ENCODE measurements at regions not wholly inside any gene's neighbourhood (a gene's known extent, or its start where the extent isn't known, plus 50 kb on each side); places are given as distances from the start of the nearest gene placed in this dataset.

DNA sequence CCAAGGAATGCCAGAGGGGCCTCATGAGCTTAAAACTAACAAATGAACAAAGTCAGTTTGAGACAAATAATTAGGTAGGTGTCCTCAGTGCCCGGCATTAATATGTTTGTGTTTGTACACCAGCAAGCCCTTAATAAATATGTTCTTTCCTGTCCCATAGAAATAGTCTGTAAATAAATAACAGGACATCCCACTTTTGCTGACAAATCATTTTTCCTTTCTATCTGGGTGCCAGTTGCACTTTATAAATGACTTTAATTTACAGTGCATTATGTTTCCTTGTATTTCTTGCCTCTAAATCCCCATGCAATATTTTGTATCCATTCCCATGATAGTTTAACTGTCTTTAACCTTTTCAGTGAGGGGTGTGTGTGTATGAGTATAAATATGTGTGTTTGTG, 170.3 kb downstream of the CBLN1 start:
- H3K27ac Mint-ChIP-seq, result no peak overlapping the region
- DNase-seq, result no peak
- H3K27me3 Mint-ChIP-seq, result no peaks in the 10 kb centered on the region
- no peaks in the 10 kb centered on the region for H3K4me1 Mint-ChIP-seq
- peaks cover 7% of the 10 kb centered on the region for H3K9me3 Mint-ChIP-seq
- CTCF ChIA-PET, result no interaction called here
- POLR2A ChIA-PET, result no interaction called here
- no peak overlapping the region for H3K4me3 Mint-ChIP-seq
- H3K36me3 Mint-ChIP-seq (ENCODE audit: low read depth), result no peaks in the 10 kb centered on the region

DNA sequence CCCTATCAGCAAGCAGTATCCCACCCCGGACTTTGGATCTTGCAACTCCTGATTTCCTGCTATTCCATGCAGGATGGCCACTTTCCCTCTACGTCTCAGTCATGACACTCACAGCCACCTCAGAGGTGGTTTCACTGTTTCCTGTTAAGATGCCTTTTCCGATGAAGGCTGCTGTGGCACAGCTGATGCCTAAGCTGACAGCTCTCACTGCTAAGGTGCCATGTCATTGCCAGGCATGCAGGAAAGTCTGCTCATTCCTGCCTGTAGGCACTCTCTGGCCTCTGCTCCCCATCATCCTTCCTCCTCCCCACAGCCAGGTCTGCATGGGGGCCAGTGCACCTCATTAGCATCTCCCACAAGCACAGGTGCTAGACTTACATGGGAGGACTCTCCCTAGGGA, 173.0 kb downstream of the CBLN1 start:
- ChIA-PET CTCF (no interaction called here), POLR2A (no interaction called here)
- H3K27ac Mint-ChIP-seq, result no peak overlapping the region
- H3K4me3 Mint-ChIP-seq, result no peak overlapping the region
- no peaks in the 10 kb centered on the region for H3K27me3 Mint-ChIP-seq
- peaks cover 9% of the 10 kb centered on the region for H3K9me3 Mint-ChIP-seq
- H3K36me3 Mint-ChIP-seq (ENCODE audit: low read depth), result no peaks in the 10 kb centered on the region
- H3K4me1 Mint-ChIP-seq, result no peaks in the 10 kb centered on the region
- no peak for DNase-seq

- H3K27ac Mint-ChIP-seq, result no peak overlapping the region
- POLR2A ChIA-PET, result no interaction called here
- no peak for DNase-seq
- H3K4me1 Mint-ChIP-seq, result no peaks in the 10 kb centered on the region
- CTCF ChIA-PET, result no interaction called here
- no peaks in the 10 kb centered on the region for H3K36me3 Mint-ChIP-seq (ENCODE audit: low read depth)
- H3K9me3 Mint-ChIP-seq, result peaks cover 7% of the 10 kb centered on the region
- H3K27me3 Mint-ChIP-seq, result no peaks in the 10 kb centered on the region
- H3K4me3 Mint-ChIP-seq, result no peak overlapping the region
These were observed 178.3 kb downstream of the CBLN1 start for GRCh38 chr16:49103298-49103697.

DNA sequence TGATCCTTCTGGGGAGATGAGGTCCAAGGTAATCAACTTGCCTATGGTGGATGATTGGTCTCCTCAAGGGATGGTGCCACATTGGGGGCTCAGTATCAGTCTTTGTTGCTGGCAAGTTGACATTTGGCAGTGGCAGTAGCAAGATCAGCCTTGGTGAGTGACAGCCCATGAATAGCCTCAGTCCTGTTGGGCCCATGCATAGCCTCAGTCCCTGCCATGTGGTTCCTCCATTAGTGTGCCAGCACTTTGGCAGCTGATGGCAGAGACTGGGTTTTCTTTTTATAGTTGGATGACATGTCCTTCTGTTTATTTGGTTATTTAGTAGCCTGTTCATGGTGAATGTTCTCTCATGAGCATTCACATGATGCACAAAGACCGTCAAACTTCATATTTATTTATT, 179.6 kb downstream of the CBLN1 start:
- Mint-ChIP-seq H3K27me3 (no peaks in the 10 kb centered on the region), H3K36me3 (ENCODE audit: low read depth) (no peaks in the 10 kb centered on the region), H3K4me1 (no peaks in the 10 kb centered on the region), H3K9me3 (peaks cover 7% of the 10 kb centered on the region), H3K4me3 (no peak overlapping the region), H3K27ac (no peak overlapping the region)
- DNase-seq, result no peak
- ChIA-PET CTCF (no interaction called here), POLR2A (no interaction called here)

DNA sequence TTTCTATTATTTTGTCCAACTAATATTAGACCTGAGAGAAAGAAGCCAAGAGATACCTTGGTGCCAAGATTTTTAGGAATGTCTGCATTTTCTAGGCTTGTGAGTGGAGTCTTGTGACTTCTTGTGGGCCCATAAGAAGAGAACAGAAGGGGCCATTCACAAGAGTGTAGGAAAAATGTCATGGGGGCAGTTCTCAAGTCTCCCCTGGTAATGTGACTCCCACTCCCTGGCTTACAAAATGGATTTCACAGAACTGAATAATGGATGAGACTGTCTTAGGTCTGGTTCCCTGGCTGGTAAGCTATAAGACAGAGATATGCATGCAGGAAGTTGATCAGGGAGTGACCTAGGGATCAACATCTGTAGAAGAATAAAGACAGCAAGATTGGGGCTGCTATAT, 181.3 kb downstream of the CBLN1 start:
- ChIA-PET POLR2A (no interaction called here), CTCF (no interaction called here)
- Mint-ChIP-seq H3K36me3 (ENCODE audit: low read depth) (no peaks in the 10 kb centered on the region), H3K27ac (no peak overlapping the region), H3K4me1 (no peaks in the 10 kb centered on the region), H3K4me3 (no peak overlapping the region), H3K27me3 (no peaks in the 10 kb centered on the region), H3K9me3 (peaks cover 7% of the 10 kb centered on the region)
- no peak for DNase-seq

- H3K36me3 Mint-ChIP-seq (ENCODE audit: low read depth), result no peaks in the 10 kb centered on the region
- DNase-seq, result no peak
- no peaks in the 10 kb centered on the region for H3K4me1 Mint-ChIP-seq
- peaks cover 2% of the 10 kb centered on the region for H3K9me3 Mint-ChIP-seq
- CTCF ChIA-PET, result no interaction called here
- no peak overlapping the region for H3K27ac Mint-ChIP-seq
- no peaks in the 10 kb centered on the region for H3K27me3 Mint-ChIP-seq
- no peak overlapping the region for H3K4me3 Mint-ChIP-seq
- POLR2A ChIA-PET, result no interaction called here
These were observed 183.7 kb downstream of the CBLN1 start for GRCh38 chr16:49097964-49098363.

DNA sequence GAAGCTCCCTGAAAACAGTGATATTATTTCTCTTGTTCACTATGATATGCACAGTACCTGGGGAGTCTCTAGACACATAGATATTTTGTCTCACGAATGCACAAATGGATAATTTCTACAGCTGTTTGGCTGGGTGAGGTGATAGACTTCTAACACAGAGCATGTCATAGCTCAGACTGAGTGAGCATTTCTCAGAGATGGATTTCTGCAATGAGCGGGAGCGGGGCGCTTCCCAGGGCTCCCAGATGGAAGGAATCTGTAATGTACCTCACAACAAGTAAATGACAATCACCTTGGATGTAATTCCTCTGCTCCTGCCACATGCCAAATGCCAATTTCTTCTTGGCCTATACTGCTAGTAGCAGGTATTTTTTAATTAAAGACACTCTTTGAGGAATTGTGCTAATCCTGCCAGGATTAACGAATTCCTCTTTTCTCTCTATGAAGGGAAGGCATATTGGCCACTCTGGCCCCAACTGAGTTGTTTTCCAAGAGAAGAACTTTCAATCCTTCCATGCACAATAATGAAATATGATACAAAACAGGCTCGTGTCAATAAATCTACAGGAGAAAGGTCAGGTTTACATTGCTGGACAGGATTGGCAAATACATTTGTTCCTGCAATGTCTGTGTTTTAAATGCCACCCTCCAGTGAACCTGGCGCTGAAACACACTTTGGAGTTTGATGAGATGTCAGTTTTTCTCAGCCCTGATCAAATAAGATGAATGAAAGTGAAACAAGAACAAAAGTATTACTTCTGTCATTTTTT, 185.3 kb downstream of the CBLN1 start:
- no peak overlapping the region for H3K4me3 Mint-ChIP-seq
- CTCF ChIA-PET, result no interaction called here
- no peaks in the 10 kb centered on the region for H3K27me3 Mint-ChIP-seq
- H3K4me1 Mint-ChIP-seq, result no peaks in the 10 kb centered on the region
- no peak for DNase-seq
- H3K27ac Mint-ChIP-seq, result no peak overlapping the region
- POLR2A ChIA-PET, result no interaction called here
- peaks cover 2% of the 10 kb centered on the region for H3K9me3 Mint-ChIP-seq
- H3K36me3 Mint-ChIP-seq (ENCODE audit: low read depth), result no peaks in the 10 kb centered on the region

DNA sequence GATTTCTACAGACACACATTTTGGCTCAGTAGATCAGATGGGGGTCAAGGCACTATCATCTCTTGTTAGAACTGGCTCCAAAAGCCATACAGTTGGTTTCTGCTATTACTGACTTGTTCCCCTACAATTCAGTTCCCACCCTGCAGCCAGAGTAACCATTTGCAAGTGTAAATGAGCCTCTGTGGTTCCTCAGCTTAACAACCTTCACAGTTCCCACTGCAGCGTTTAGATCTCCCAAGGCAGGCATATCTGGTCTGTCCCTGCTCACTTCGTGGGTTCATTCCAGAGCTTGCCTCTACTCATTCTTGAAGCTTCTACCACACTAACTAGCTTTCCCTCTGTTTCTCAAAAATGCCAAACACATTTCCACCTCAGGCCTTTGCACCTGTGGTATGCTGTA, 186.1 kb downstream of the CBLN1 start:
- no peaks in the 10 kb centered on the region for H3K27me3 Mint-ChIP-seq
- no peak for DNase-seq
- no peak overlapping the region for H3K4me3 Mint-ChIP-seq
- CTCF ChIA-PET, result no interaction called here
- no peaks in the 10 kb centered on the region for H3K9me3 Mint-ChIP-seq
- H3K36me3 Mint-ChIP-seq (ENCODE audit: low read depth), result no peaks in the 10 kb centered on the region
- H3K4me1 Mint-ChIP-seq, result no peaks in the 10 kb centered on the region
- no peak overlapping the region for H3K27ac Mint-ChIP-seq
- POLR2A ChIA-PET, result no interaction called here

DNA sequence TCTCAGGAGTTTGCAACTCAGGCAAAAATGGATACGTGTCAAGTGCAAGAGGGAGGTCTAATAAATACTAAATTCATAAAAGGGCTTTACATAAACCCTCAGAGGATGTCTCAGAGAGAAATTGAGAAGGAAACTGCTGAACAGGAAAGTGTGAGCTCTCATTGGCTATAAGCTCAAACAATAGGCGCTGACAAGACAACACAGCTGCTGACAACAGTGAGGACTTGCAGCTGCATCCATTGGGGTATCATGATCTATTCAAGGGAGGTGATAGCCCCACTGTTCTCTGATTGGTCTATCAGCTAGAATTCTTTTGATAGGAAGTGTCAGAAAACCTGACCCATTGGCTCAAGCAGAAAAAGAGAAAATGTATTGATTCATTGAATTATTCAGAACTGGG, 187.2 kb downstream of the CBLN1 start:
- no peaks in the 10 kb centered on the region for H3K27me3 Mint-ChIP-seq
- CTCF ChIA-PET, result no interaction called here

DNA sequence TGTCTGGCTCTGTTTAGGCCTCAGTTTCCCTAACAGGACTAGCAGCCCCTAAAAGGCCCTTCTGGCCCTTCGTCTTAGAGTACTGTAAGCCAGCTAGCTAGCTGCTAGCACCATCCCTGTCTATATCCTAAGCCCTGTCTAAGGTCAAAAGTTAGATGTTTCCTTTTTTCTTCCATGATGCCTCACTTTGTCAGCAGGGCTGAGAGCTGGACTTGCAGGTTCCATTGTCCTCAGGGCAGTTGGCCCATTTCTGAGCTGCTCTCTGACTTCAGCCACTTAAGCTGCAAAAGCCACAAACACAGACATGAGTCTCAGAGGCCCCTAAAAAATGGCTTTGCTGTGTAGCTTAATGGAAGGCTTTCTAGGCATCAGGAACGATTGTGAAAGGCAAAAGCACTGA, 187.7 kb downstream of the CBLN1 start:
- H3K9me3 Mint-ChIP-seq, result no peaks in the 10 kb centered on the region
- no peaks in the 10 kb centered on the region for H3K27me3 Mint-ChIP-seq
- H3K4me3 Mint-ChIP-seq, result no peak overlapping the region
- POLR2A ChIA-PET, result no interaction called here
- H3K4me1 Mint-ChIP-seq, result no peaks in the 10 kb centered on the region
- CTCF ChIA-PET, result no interaction called here
- no peak for DNase-seq
- H3K27ac Mint-ChIP-seq, result no peak overlapping the region
- H3K36me3 Mint-ChIP-seq (ENCODE audit: low read depth), result no peaks in the 10 kb centered on the region

More for the DNA sequence above, 187.2 kb downstream of the CBLN1 start:
- H3K9me3 Mint-ChIP-seq, result no peaks in the 10 kb centered on the region
- POLR2A ChIA-PET, result no interaction called here
- no peak for DNase-seq
- no peaks in the 10 kb centered on the region for H3K4me1 Mint-ChIP-seq
- H3K36me3 Mint-ChIP-seq (ENCODE audit: low read depth), result no peaks in the 10 kb centered on the region
- H3K27ac Mint-ChIP-seq, result no peak overlapping the region
- H3K4me3 Mint-ChIP-seq, result no peak overlapping the region

- Mint-ChIP-seq H3K27me3 (no peaks in the 10 kb centered on the region), H3K4me3 (no peak overlapping the region), H3K4me1 (no peaks in the 10 kb centered on the region), H3K27ac (no peak overlapping the region), H3K36me3 (ENCODE audit: low read depth) (no peaks in the 10 kb centered on the region), H3K9me3 (no peaks in the 10 kb centered on the region)
- DNase-seq, result no peak
- POLR2A ChIA-PET, result no interaction called here
- CTCF ChIA-PET, result no interaction called here
These were observed 188.9 kb downstream of the CBLN1 start for GRCh38 chr16:49092704-49093103.

GRCh38 chr16:49089533-49089932, 192.1 kb downstream of the CBLN1 start:
- POLR2A ChIA-PET, result no interaction called here

DNA sequence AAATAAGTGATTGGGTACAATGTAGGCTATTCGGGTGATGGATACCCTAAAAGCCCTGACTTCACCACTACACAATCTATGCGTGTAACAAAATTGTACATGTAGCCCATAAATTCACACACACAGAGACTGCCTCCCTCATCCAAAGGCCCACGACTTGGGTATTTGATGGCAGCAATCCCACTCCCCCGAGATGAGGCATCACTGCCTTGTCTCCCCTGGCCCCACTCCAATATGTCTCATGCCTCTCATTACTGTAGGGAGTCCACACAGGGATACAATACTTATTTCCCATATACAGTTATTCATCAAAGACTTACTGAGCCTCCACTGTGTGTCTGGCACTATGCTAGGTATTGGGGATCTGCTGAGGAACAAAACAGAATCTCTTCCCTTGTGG, 192.6 kb downstream of the CBLN1 start:
- Mint-ChIP-seq H3K4me1 (no peaks in the 10 kb centered on the region), H3K9me3 (peaks cover 12% of the 10 kb centered on the region), H3K4me3 (no peak overlapping the region), H3K36me3 (ENCODE audit: low read depth) (no peaks in the 10 kb centered on the region), H3K27me3 (no peaks in the 10 kb centered on the region), H3K27ac (no peak overlapping the region)
- CTCF ChIA-PET, result no interaction called here
- DNase-seq, result no peak
- POLR2A ChIA-PET, result no interaction called here

More at GRCh38 chr16:49089533-49089932, 192.1 kb downstream of the CBLN1 start:
- CTCF ChIA-PET, result no interaction called here
- DNase-seq, result no peak
- Mint-ChIP-seq H3K4me1 (no peaks in the 10 kb centered on the region), H3K27me3 (no peaks in the 10 kb centered on the region), H3K27ac (no peak overlapping the region), H3K9me3 (peaks cover 7% of the 10 kb centered on the region), H3K4me3 (no peak overlapping the region), H3K36me3 (ENCODE audit: low read depth) (no peaks in the 10 kb centered on the region)

- no peaks in the 10 kb centered on the region for H3K36me3 Mint-ChIP-seq (ENCODE audit: low read depth)
- H3K9me3 Mint-ChIP-seq, result peaks cover 16% of the 10 kb centered on the region
- DNase-seq, result no peak
- CTCF ChIA-PET, result no interaction called here
- POLR2A ChIA-PET, result no interaction called here
- H3K4me1 Mint-ChIP-seq, result no peaks in the 10 kb centered on the region
- no peaks in the 10 kb centered on the region for H3K27me3 Mint-ChIP-seq
- no peak overlapping the region for H3K27ac Mint-ChIP-seq
- no peak overlapping the region for H3K4me3 Mint-ChIP-seq
These were observed 196.0 kb downstream of the CBLN1 start for GRCh38 chr16:49085686-49086085.
